Stomach (tissue), 4 donors: ENCODE measurements at regions not wholly inside any gene's neighbourhood (a gene's known extent, or its start where the extent isn't known, plus 50 kb on each side); places are given as distances from the start of the nearest gene placed in this dataset.

Experiments used
- CTCF ChIP-seq, 7 experiments: fragments of 450-650 bp in 4 of 7; fragments of 200-600 bp in 3 of 7; sonication (generic) in 3 of 7; IDR thresholded peaks; one replicate each; pipeline ENCODE4 v1.5.1; 2016 to 2019; ENCODE audit warnings: antibody characterized with exemption in 7 of 7, control low read depth in 2 of 7, mild to moderate bottlenecking in 1 of 7
- POLR2A ChIP-seq, 4 donors: fragments of 450-650 bp; IDR thresholded peaks; one replicate each; pipeline ENCODE4 v1.6.1; 2016; ENCODE audit warnings: antibody characterized with exemption in 4 of 4, control low read depth in 2 of 4, mild to moderate bottlenecking in 1 of 4, moderate library complexity in 1 of 4

- TF ChIP-seq CTCF (IDR thresholded peaks at IDR 0.05) (no peak), POLR2A (IDR thresholded peaks at IDR 0.05) (no peak)
Observed at GRCh38 chr14:43853541-43853940, 653.5 kb downstream of the FSCB start.
